A673 (cell line): ENCODE measurements at regions not wholly inside any gene's neighbourhood (a gene's known extent, or its start where the extent isn't known, plus 50 kb on each side); places are given as distances from the start of the nearest gene placed in this dataset.

Experiments
- BruUV-seq: library from RNA; stranded (reverse); fragments of 400-500 nt; replicated peaks from 2 replicates; lab custom pipeline; 2021; lab: Mats Ljungman, UMichigan
- CTCF ChIA-PET: fragments of 300-600 bp; sonication (Branson Sonifier 250); formaldehyde crosslinking; loops from one replicate; lab custom pipeline; 2022; ENCODE audit warnings: antibody characterized with exemption; lab: Charles Lee
- POLR2A ChIA-PET: fragments of 300-600 bp; sonication (Branson Sonifier 250); formaldehyde crosslinking; loops from one replicate; lab custom pipeline; 2022; ENCODE audit warnings: antibody characterized with exemption; ENCODE audit not compliant: low non-redundant PET; lab: Charles Lee
- DNase-seq: peaks from one replicate; pipeline ENCODE4 v3.0.0-alpha.2; 2015; ENCODE audit warnings: low spot score
- H3K27ac ChIP-seq: fragments of 200-600 bp; sonication (generic); 2 replicates; pipeline ENCODE4 v1.5.1; 2016; ENCODE audit warnings: mixed run types, low read depth, mild to moderate bottlenecking, mixed read lengths, antibody characterized with exemption, low read length; ENCODE audit not compliant: poor library complexity, severe bottlenecking
- H3K27me3 ChIP-seq: fragments of 200-600 bp; sonication (generic); replicated peaks from 2 replicates; pipeline ENCODE4 v1.6.1; 2017; ENCODE audit warnings: mixed run types, low read depth, mild to moderate bottlenecking, mixed read lengths, antibody characterized with exemption, low read length; ENCODE audit not compliant: insufficient read depth, poor library complexity
- H3K36me3 ChIP-seq: fragments of 200-600 bp; sonication (generic); 2 replicates; pipeline ENCODE4 v1.6.1; 2016; ENCODE audit warnings: mixed run types, mild to moderate bottlenecking, mixed read lengths, antibody characterized with exemption, low read length; ENCODE audit not compliant: insufficient read depth, poor library complexity, severe bottlenecking
- H3K4me1 ChIP-seq: fragments of 200-600 bp; sonication (generic); 2 replicates; pipeline ENCODE4 v1.6.1; 2017; ENCODE audit warnings: mixed run types, mild to moderate bottlenecking, mixed read lengths, antibody characterized with exemption, low read length; ENCODE audit not compliant: insufficient read depth, poor library complexity, severe bottlenecking
- H3K4me3 ChIP-seq: fragments of 200-600 bp; sonication (generic); 2 replicates; pipeline ENCODE4 v1.5.1; 2016; ENCODE audit warnings: low read depth, mixed run types, mild to moderate bottlenecking, mixed read lengths, low read length; ENCODE audit not compliant: poor library complexity, severe bottlenecking
- H3K9me3 ChIP-seq: fragments of 200-600 bp; sonication (generic); 2 replicates; pipeline ENCODE4 v1.6.1; 2016; ENCODE audit warnings: mixed run types, low read depth, mild to moderate bottlenecking, mixed read lengths, antibody characterized with exemption, low read length; ENCODE audit not compliant: poor library complexity, severe bottlenecking
- CTCF ChIP-seq: fragments of 300-800, 200-600 bp; sonication (generic); conservative IDR thresholded peaks from 2 replicates; pipeline ENCODE4 v1.5.1; 2017; ENCODE audit warnings: low read depth, mild to moderate bottlenecking, antibody characterized with exemption, low read length, moderate library complexity, mixed read lengths
- EZH2 ChIP-seq: fragments of 200-600 bp; sonication (generic); IDR thresholded peaks from 2 replicates; pipeline ENCODE4 v1.6.1; 2017; ENCODE audit warnings: borderline replicate concordance, low read depth, mild to moderate bottlenecking, mixed read lengths, antibody characterized with exemption, low read length; ENCODE audit not compliant: poor library complexity, severe bottlenecking
- intact Hi-C: fragments of 100-400 bp; cut with micrococcal nuclease; formaldehyde crosslinking; loops from one replicate; pipeline ENCODE4 v1.10.0; 2022; ENCODE audit not compliant: unreplicated experiment

- H3K27ac ChIP-seq, result no peak overlapping the region
- DNase-seq, result no peak
- CTCF ChIA-PET, result no interaction called here
- H3K4me3 ChIP-seq, result no peak overlapping the region
- H3K27me3 ChIP-seq, result peaks cover 4% of the 10 kb centered on the region
- no peak for TF ChIP-seq EZH2
- TF ChIP-seq CTCF, result no peak
- no TSS peak for BruUV-seq
- H3K4me1 ChIP-seq, result no peaks in the 10 kb centered on the region
- intact Hi-C loops, result no loop called here
- no peaks in the 10 kb centered on the region for H3K36me3 ChIP-seq
- no peaks in the 10 kb centered on the region for H3K9me3 ChIP-seq
- POLR2A ChIA-PET, result no interaction called here
Observed at GRCh38 chr6:143585716-143586115, 74.2 kb upstream of the FUCA2 start.

GRCh38 chr6:143585241-143585640 is 73.7 kb upstream of the FUCA2 start:
- H3K27me3 ChIP-seq, result peaks cover 4% of the 10 kb centered on the region
- no peaks in the 10 kb centered on the region for H3K36me3 ChIP-seq
- H3K4me1 ChIP-seq, result no peaks in the 10 kb centered on the region
- no TSS peak for BruUV-seq
- ChIA-PET POLR2A (no interaction called here), CTCF (no interaction called here)
- intact Hi-C loops, result no loop called here
- no peak overlapping the region for H3K4me3 ChIP-seq
- no peaks in the 10 kb centered on the region for H3K9me3 ChIP-seq
- DNase-seq, result no peak
- no peak overlapping the region for H3K27ac ChIP-seq
- TF ChIP-seq CTCF, result no peak

GRCh38 chr6:143583542-143584327 is 72.2 kb upstream of the FUCA2 start:
- H3K9me3 ChIP-seq, result no peaks in the 10 kb centered on the region
- DNase-seq, result no peak
- TF ChIP-seq CTCF (no peak), EZH2 (no peak)
- CTCF ChIA-PET, result no interaction called here
- H3K4me3 ChIP-seq, result no peak overlapping the region
- POLR2A ChIA-PET, result no interaction called here
- no peaks in the 10 kb centered on the region for H3K36me3 ChIP-seq
- H3K27ac ChIP-seq, result no peak overlapping the region
- intact Hi-C loops, result no loop called here
- no TSS peak for BruUV-seq
- H3K27me3 ChIP-seq, result peaks cover 4% of the 10 kb centered on the region
- H3K4me1 ChIP-seq, result no peaks in the 10 kb centered on the region
